ENCODE measurements at regions not wholly inside any gene's neighbourhood (a gene's known extent, or its start where the extent isn't known, plus 50 kb on each side); places are given as distances from the start of the nearest gene placed in this dataset.

GRCh38 chr2:11028407-11028916, 116.7 kb downstream of the KCNF1 start:
- in situ Hi-C loops (cut with HindIII; ENCODE audit: low pct_unique_long_range_greater_than_20kb, low sequenced_read_pairs) = no loop called here
- no peak for DNase-seq (ENCODE audit: low read depth)

- DNase-seq (ENCODE audit: low read depth) = no peak
- in situ Hi-C loops (cut with HindIII; ENCODE audit: low pct_unique_long_range_greater_than_20kb, low sequenced_read_pairs) = no loop called here
Observed at GRCh38 chr2:11029136-11029535, 117.4 kb downstream of the KCNF1 start.

GRCh38 chr2:11030036-11030435, 118.3 kb downstream of the KCNF1 start:
- no peak for DNase-seq (ENCODE audit: low read depth)

GRCh38 chr2:11030909-11031308, 119.2 kb downstream of the KCNF1 start:
- no peak for DNase-seq (ENCODE audit: low read depth)
- in situ Hi-C loops (cut with HindIII; ENCODE audit: low pct_unique_long_range_greater_than_20kb, low sequenced_read_pairs) = no loop called here

More at GRCh38 chr2:11030036-11030435, 118.3 kb downstream of the KCNF1 start:
- in situ Hi-C loops (cut with HindIII; ENCODE audit: low pct_unique_long_range_greater_than_20kb, low sequenced_read_pairs) = no loop called here

- in situ Hi-C loops (cut with HindIII; ENCODE audit: low pct_unique_long_range_greater_than_20kb, low sequenced_read_pairs) = no loop called here
- no peak for DNase-seq (ENCODE audit: low read depth)
Observed at GRCh38 chr2:11031876-11032275, 120.1 kb downstream of the KCNF1 start.

GRCh38 chr2:11032396-11032795, 120.7 kb downstream of the KCNF1 start:
- in situ Hi-C loops (cut with HindIII; ENCODE audit: low pct_unique_long_range_greater_than_20kb, low sequenced_read_pairs) = no loop called here
- DNase-seq (ENCODE audit: low read depth) = no peak

GRCh38 chr2:11033114-11033513, 121.4 kb downstream of the KCNF1 start:
- no peak for DNase-seq (ENCODE audit: low read depth)
- in situ Hi-C loops (cut with HindIII; ENCODE audit: low pct_unique_long_range_greater_than_20kb, low sequenced_read_pairs) = no loop called here

GRCh38 chr2:11038641-11039040, 116.6 kb upstream of the SLC66A3 start:
- no peak for DNase-seq (ENCODE audit: low read depth)
- in situ Hi-C loops (cut with HindIII; ENCODE audit: low pct_unique_long_range_greater_than_20kb, low sequenced_read_pairs) = no loop called here

- in situ Hi-C loops (cut with HindIII; ENCODE audit: low pct_unique_long_range_greater_than_20kb, low sequenced_read_pairs) = no loop called here
Observed at GRCh38 chr2:11040992-11041391, 114.3 kb upstream of the SLC66A3 start.

GRCh38 chr2:11042841-11043240, 112.4 kb upstream of the SLC66A3 start:
- DNase-seq (ENCODE audit: low read depth) = no peak
- in situ Hi-C loops (cut with HindIII; ENCODE audit: low pct_unique_long_range_greater_than_20kb, low sequenced_read_pairs) = no loop called here

More at GRCh38 chr2:11040992-11041391, 114.3 kb upstream of the SLC66A3 start:
- no peak for DNase-seq (ENCODE audit: low read depth)

GRCh38 chr2:11043245-11043644, 112.0 kb upstream of the SLC66A3 start:
- in situ Hi-C loops (cut with HindIII; ENCODE audit: low pct_unique_long_range_greater_than_20kb, low sequenced_read_pairs) = no loop called here

GRCh38 chr2:11044201-11044600, 111.1 kb upstream of the SLC66A3 start:
- no peak for DNase-seq (ENCODE audit: low read depth)
- in situ Hi-C loops (cut with HindIII; ENCODE audit: low pct_unique_long_range_greater_than_20kb, low sequenced_read_pairs) = no loop called here

More at GRCh38 chr2:11043245-11043644, 112.0 kb upstream of the SLC66A3 start:
- DNase-seq (ENCODE audit: low read depth) = no peak

- in situ Hi-C loops (cut with HindIII; ENCODE audit: low pct_unique_long_range_greater_than_20kb, low sequenced_read_pairs) = no loop called here
- DNase-seq (ENCODE audit: low read depth) = no peak
Observed at GRCh38 chr2:11045294-11045693, 110.0 kb upstream of the SLC66A3 start.

- DNase-seq (ENCODE audit: low read depth) = no peak
- in situ Hi-C loops (cut with HindIII; ENCODE audit: low pct_unique_long_range_greater_than_20kb, low sequenced_read_pairs) = no loop called here
Observed at GRCh38 chr2:11048335-11049008, 106.8 kb upstream of the SLC66A3 start.

- DNase-seq (ENCODE audit: low read depth) = no peak
- in situ Hi-C loops (cut with HindIII; ENCODE audit: low pct_unique_long_range_greater_than_20kb, low sequenced_read_pairs) = no loop called here
Observed at GRCh38 chr2:11050565-11050964, 104.7 kb upstream of the SLC66A3 start.

- in situ Hi-C loops (cut with HindIII; ENCODE audit: low pct_unique_long_range_greater_than_20kb, low sequenced_read_pairs) = no loop called here
Observed at GRCh38 chr2:11051280-11051679, 104.0 kb upstream of the SLC66A3 start.

GRCh38 chr2:11053546-11053945, 101.7 kb upstream of the SLC66A3 start:
- no peak for DNase-seq (ENCODE audit: low read depth)
- in situ Hi-C loops (cut with HindIII; ENCODE audit: low pct_unique_long_range_greater_than_20kb, low sequenced_read_pairs) = no loop called here

More at GRCh38 chr2:11051280-11051679, 104.0 kb upstream of the SLC66A3 start:
- DNase-seq (ENCODE audit: low read depth) = no peak

- in situ Hi-C loops (cut with HindIII; ENCODE audit: low pct_unique_long_range_greater_than_20kb, low sequenced_read_pairs) = no loop called here
- DNase-seq (ENCODE audit: low read depth) = no peak
Observed at GRCh38 chr2:11054783-11055678, 100.2 kb upstream of the SLC66A3 start.

GRCh38 chr2:11055679-11056215, 99.5 kb upstream of the SLC66A3 start:
- in situ Hi-C loops (cut with HindIII; ENCODE audit: low pct_unique_long_range_greater_than_20kb, low sequenced_read_pairs) = no loop called here
- no peak for DNase-seq (ENCODE audit: low read depth)

Data from Caki2 (cell line).